GM18870 (cell line): ENCODE measurements at regions not wholly inside any gene's neighbourhood (a gene's known extent, or its start where the extent isn't known, plus 50 kb on each side); places are given as distances from the start of the nearest gene placed in this dataset.

Source experiments
- ATAC-seq: cut with Tn5 transposase; IDR thresholded peaks from one replicate; pipeline ENCODE4 v1.9.1; 2021; ENCODE audit warnings: moderate library complexity; ENCODE audit not compliant: unreplicated experiment

GRCh38 chr11:37571246-37571645 lies 973.2 kb upstream of the RAG2 start:
- no peak for ATAC-seq

- ATAC-seq: no peak
These were observed 963.0 kb upstream of the RAG2 start for GRCh38 chr11:37560991-37561390.

GRCh38 chr11:37560346-37560745 lies 962.3 kb upstream of the RAG2 start:
- no peak for ATAC-seq

GRCh38 chr11:37558619-37559210 lies 960.7 kb upstream of the RAG2 start:
- ATAC-seq: no peak

- no peak for ATAC-seq
These were observed 960.0 kb upstream of the RAG2 start for GRCh38 chr11:37557990-37558389.

GRCh38 chr11:37552284-37552683 lies 954.2 kb upstream of the RAG2 start:
- no peak for ATAC-seq

- ATAC-seq: no peak
These were observed 946.5 kb upstream of the RAG2 start for GRCh38 chr11:37544491-37544890.

- no peak for ATAC-seq
These were observed 935.8 kb upstream of the RAG2 start for GRCh38 chr11:37533830-37534229.

- no peak for ATAC-seq
These were observed 935.1 kb upstream of the RAG2 start for GRCh38 chr11:37533087-37533486.

- ATAC-seq: no peak
These were observed 934.2 kb upstream of the RAG2 start for GRCh38 chr11:37532271-37532670.

- no peak for ATAC-seq
These were observed 929.5 kb upstream of the RAG2 start for GRCh38 chr11:37527545-37527944.

- ATAC-seq: no peak
These were observed 927.3 kb upstream of the RAG2 start for GRCh38 chr11:37525336-37525735.

GRCh38 chr11:37519781-37520180 lies 921.7 kb upstream of the RAG2 start:
- no peak for ATAC-seq

- ATAC-seq: no peak
These were observed 914.2 kb upstream of the RAG2 start for GRCh38 chr11:37512156-37512780.

GRCh38 chr11:37511425-37511933 lies 913.4 kb upstream of the RAG2 start:
- no peak for ATAC-seq

GRCh38 chr11:37509506-37509905 lies 911.5 kb upstream of the RAG2 start:
- no peak for ATAC-seq

- no peak for ATAC-seq
These were observed 908.5 kb upstream of the RAG2 start for GRCh38 chr11:37506531-37506930.

- no peak for ATAC-seq
These were observed 907.4 kb upstream of the RAG2 start for GRCh38 chr11:37505406-37505805.

- ATAC-seq: no peak
These were observed 906.9 kb upstream of the RAG2 start for GRCh38 chr11:37504921-37505320.

GRCh38 chr11:37504060-37504611 lies 906.1 kb upstream of the RAG2 start:
- ATAC-seq: peak; percentile 96

GRCh38 chr11:37503411-37504059 lies 905.5 kb upstream of the RAG2 start:
- peak; percentile 39 for ATAC-seq

- ATAC-seq: no peak
These were observed 904.2 kb upstream of the RAG2 start for GRCh38 chr11:37502202-37502601.
